GM12892 (cell line): ENCODE measurements at regions not wholly inside any gene's neighbourhood (a gene's known extent, or its start where the extent isn't known, plus 50 kb on each side); places are given as distances from the start of the nearest gene placed in this dataset.

Experiments
- POLR2A ChIP-seq: IDR thresholded peaks from 2 replicates; pipeline ENCODE4 v1.6.1; 2011; ENCODE audit warnings: low read depth, low read length, control low read depth
- POLR2AphosphoS5 ChIP-seq: IDR thresholded peaks from 2 replicates; pipeline ENCODE4 v1.6.1; 2011; ENCODE audit warnings: low read depth, low read length, control low read depth
- TAF1 ChIP-seq: IDR thresholded peaks from 2 replicates; pipeline ENCODE4 v1.6.1; 2011; ENCODE audit warnings: low read depth, mild to moderate bottlenecking, control low read depth, low read length, borderline replicate concordance

DNA sequence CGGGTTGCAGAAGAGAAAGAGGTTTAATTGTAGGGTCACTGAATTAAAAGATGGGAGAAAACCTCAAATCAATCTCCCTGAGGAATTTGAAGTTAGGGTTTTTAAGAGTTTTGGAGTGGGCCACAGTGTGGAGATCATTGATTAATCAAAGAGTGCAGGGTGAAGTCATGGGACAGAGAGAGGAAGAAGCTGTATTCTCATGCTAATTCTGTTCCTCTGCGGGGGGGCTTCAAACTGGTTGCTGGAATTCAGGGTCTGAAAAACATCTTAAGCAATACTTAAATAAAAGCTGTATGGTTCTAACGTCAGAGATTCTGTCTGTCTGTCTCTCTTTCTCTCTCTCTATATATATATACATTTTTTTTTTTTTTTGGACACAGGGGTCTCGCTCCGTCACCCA is 169.8 kb upstream of the SPATS2L start:
- TF ChIP-seq POLR2A (no peak), POLR2AphosphoS5 (no peak), TAF1 (no peak)
